ENCODE measurements at regions not wholly inside any gene's neighbourhood (a gene's known extent, or its start where the extent isn't known, plus 50 kb on each side); places are given as distances from the start of the nearest gene placed in this dataset.

DNA sequence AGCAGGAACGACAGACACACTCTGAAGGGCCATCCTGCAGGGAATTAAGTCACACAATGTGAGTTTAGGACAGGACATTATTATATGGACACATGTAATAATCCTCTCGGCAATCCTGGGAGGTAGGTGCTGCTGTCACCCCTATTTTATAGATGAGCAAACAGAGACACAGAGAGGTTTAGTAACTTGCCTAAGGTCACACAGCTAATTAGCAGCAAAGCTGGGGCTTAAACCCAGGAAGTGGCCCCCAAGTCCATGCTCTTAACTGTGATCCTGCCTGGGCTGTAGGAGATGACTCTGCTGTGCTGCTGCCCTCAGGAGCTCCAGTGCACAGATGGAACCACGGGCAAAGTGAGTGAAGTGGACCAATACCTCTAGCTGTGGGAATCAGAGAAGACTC is 660.0 kb downstream of the PTPRU start:
- H3K4me1 ChIP-seq (ENCODE audit: control insufficient read depth in 5 of 5, insufficient read depth in 5 of 5, low read length in 5 of 5), result peaks cover 0 to 5% (median 0%) of the 10 kb centered on the region in 5 donors
- no peak overlapping the region for H3K4me3 ChIP-seq
- TF ChIP-seq, protein P1, sequence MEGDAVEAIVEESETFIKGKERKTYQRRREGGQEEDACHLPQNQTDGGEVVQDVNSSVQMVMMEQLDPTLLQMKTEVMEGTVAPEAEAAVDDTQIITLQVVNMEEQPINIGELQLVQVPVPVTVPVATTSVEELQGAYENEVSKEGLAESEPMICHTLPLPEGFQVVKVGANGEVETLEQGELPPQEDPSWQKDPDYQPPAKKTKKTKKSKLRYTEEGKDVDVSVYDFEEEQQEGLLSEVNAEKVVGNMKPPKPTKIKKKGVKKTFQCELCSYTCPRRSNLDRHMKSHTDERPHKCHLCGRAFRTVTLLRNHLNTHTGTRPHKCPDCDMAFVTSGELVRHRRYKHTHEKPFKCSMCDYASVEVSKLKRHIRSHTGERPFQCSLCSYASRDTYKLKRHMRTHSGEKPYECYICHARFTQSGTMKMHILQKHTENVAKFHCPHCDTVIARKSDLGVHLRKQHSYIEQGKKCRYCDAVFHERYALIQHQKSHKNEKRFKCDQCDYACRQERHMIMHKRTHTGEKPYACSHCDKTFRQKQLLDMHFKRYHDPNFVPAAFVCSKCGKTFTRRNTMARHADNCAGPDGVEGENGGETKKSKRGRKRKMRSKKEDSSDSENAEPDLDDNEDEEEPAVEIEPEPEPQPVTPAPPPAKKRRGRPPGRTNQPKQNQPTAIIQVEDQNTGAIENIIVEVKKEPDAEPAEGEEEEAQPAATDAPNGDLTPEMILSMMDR (IDR thresholded peaks at IDR 0.05; ENCODE audit: control extremely low read depth, extremely low read depth), result no peak
- WGBS, 2 donors, result 85 to 89% methylated on average over 3 of the region's 3 CpGs
- no peaks in the 10 kb centered on the region for H3K36me3 ChIP-seq (ENCODE audit: control insufficient read depth in 4 of 4, insufficient read depth in 4 of 4, low read length in 4 of 4)
- ATAC-seq (ENCODE audit: insufficient read depth, low FRiP score), result no peak
- peaks cover 0 to 5% (median 4%) of the 10 kb centered on the region in 3 donors for H3K27me3 ChIP-seq (ENCODE audit: control insufficient read depth in 3 of 3, insufficient read depth in 3 of 3, low read length in 2 of 3)
- DNase-seq, result no peak
- peaks cover 0 to 2% (median 0%) of the 10 kb centered on the region in 4 donors for H3K9me3 ChIP-seq (ENCODE audit: control insufficient read depth in 4 of 4, insufficient read depth in 3 of 4, low read length in 3 of 4)
- no peak overlapping the region for H3K27ac ChIP-seq (ENCODE audit: low read depth in 1 of 2, low read length in 1 of 2)
- H3K9ac ChIP-seq (ENCODE audit: insufficient read depth in 1 of 2, low read length in 2 of 2), result no peak overlapping the region

DNA sequence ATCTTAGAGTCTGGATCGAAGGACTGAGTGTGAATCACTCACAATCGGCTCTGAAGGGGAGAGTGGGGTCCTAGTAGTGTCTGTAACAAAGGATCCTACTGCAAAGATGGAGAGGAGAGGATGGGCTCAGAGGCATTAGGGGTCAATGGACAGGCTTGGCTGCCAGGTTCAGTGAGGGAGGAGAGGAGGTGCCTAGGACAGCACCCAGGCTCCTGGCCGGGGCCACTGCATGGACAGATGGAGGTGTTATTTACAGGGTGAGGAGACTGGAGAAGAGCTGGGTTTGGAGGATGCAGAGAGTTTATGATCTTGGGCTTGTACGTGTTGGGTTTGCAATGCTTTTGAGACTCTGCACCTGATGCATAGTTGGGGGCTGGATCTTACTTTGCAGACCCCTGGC is 658.9 kb downstream of the PTPRU start:
- TF ChIP-seq, protein P1 (IDR thresholded peaks at IDR 0.05; ENCODE audit: control extremely low read depth, extremely low read depth), result no peak
- 71 to 85% methylated on average over 4 of the region's 4 CpGs for WGBS, 2 donors

DNA sequence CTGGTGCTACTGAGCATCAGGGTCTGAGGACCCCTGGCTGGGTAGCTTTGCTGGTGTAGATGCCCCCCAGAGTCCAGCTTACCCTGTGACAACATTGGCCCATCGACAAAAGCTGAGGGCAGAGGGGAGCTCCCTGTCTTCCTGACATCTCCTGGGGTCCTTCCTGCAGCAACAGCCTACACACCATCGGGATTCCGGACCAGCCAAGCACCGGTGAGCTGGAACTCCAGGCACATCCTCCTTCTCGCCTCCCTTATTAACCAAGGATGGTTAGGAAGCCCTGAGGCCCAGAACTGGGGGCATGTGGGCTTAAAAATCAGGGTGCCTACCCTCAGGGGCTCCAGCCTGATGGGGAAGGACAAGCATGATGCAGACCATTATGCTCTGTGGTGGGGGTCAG is 658.0 kb downstream of the PTPRU start:
- Histone ChIP-seq H3K9ac (ENCODE audit: insufficient read depth in 1 of 2, low read length in 2 of 2) (no peak overlapping the region), H3K27me3 (ENCODE audit: control insufficient read depth in 3 of 3, insufficient read depth in 3 of 3, low read length in 2 of 3) (peaks cover 0 to 5% (median 3%) of the 10 kb centered on the region in 3 donors), H3K4me3 (no peak overlapping the region), H3K4me1 (ENCODE audit: control insufficient read depth in 5 of 5, insufficient read depth in 5 of 5, low read length in 5 of 5) (no peaks in the 10 kb centered on the region), H3K27ac (ENCODE audit: low read depth in 1 of 2, low read length in 1 of 2) (no peak overlapping the region), H3K36me3 (ENCODE audit: control insufficient read depth in 4 of 4, insufficient read depth in 4 of 4, low read length in 4 of 4) (no peaks in the 10 kb centered on the region), H3K9me3 (ENCODE audit: control insufficient read depth in 4 of 4, insufficient read depth in 3 of 4, low read length in 3 of 4) (peaks cover 0 to 2% (median 0%) of the 10 kb centered on the region in 4 donors)
- 79 to 88% methylated on average over 5 of the region's 5 CpGs for WGBS, 2 donors
- ATAC-seq (ENCODE audit: insufficient read depth, low FRiP score) (no peak), DNase-seq (no peak)
- TF ChIP-seq, protein P1 (IDR thresholded peaks at IDR 0.05; ENCODE audit: control extremely low read depth, extremely low read depth), result no peak

More for the DNA sequence above, 658.9 kb downstream of the PTPRU start:
- Histone ChIP-seq H3K4me3 (no peak overlapping the region), H3K27me3 (ENCODE audit: control insufficient read depth in 3 of 3, insufficient read depth in 3 of 3, low read length in 2 of 3) (peaks cover 0 to 5% (median 3%) of the 10 kb centered on the region in 3 donors), H3K9me3 (ENCODE audit: control insufficient read depth in 4 of 4, insufficient read depth in 3 of 4, low read length in 3 of 4) (peaks cover 0 to 2% (median 0%) of the 10 kb centered on the region in 4 donors), H3K36me3 (ENCODE audit: control insufficient read depth in 4 of 4, insufficient read depth in 4 of 4, low read length in 4 of 4) (no peaks in the 10 kb centered on the region), H3K4me1 (ENCODE audit: control insufficient read depth in 5 of 5, insufficient read depth in 5 of 5, low read length in 5 of 5) (no peaks in the 10 kb centered on the region), H3K27ac (ENCODE audit: low read depth in 1 of 2, low read length in 1 of 2) (no peak overlapping the region), H3K9ac (ENCODE audit: insufficient read depth in 1 of 2, low read length in 2 of 2) (no peak overlapping the region)
- DNase-seq, result no peak
- ATAC-seq (ENCODE audit: insufficient read depth, low FRiP score), result no peak

DNA sequence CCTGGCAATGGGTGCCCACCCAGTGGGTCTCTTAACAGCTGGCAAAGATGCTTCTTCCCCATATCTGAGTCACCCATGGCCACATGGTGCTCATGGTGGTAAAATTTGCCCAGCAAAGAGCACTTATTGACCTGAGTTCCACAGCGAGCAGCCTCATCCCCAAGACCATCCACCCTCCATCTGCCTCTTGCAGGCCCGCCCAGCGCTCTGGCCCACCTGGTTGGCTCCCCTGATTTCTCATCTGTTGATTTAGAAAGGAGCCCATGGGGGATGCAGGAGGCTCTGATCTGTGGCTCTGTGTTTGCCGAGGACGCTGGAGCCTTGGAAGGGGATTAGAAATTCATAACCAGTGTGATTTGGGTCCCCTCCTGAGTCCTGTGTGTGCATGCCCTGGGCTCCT is 657.5 kb downstream of the PTPRU start:
- no peak overlapping the region for H3K27ac ChIP-seq (ENCODE audit: low read depth in 1 of 2, low read length in 1 of 2)
- no peaks in the 10 kb centered on the region for H3K4me1 ChIP-seq (ENCODE audit: control insufficient read depth in 5 of 5, insufficient read depth in 5 of 5, low read length in 5 of 5)
- ATAC-seq (ENCODE audit: insufficient read depth, low FRiP score) (no peak), DNase-seq (no peak)
- H3K9ac ChIP-seq (ENCODE audit: insufficient read depth in 1 of 2, low read length in 2 of 2), result no peak overlapping the region
- H3K4me3 ChIP-seq, result no peak overlapping the region
- WGBS, 2 donors, result 90 to 91% methylated on average over 5 of the region's 5 CpGs
- peaks cover 0 to 2% (median 0%) of the 10 kb centered on the region in 4 donors for H3K9me3 ChIP-seq (ENCODE audit: control insufficient read depth in 4 of 4, insufficient read depth in 3 of 4, low read length in 3 of 4)
- H3K27me3 ChIP-seq (ENCODE audit: control insufficient read depth in 3 of 3, insufficient read depth in 3 of 3, low read length in 2 of 3), result peaks cover 0 to 5% (median 3%) of the 10 kb centered on the region in 3 donors
- TF ChIP-seq, protein P1 (IDR thresholded peaks at IDR 0.05; ENCODE audit: control extremely low read depth, extremely low read depth), result no peak
- H3K36me3 ChIP-seq (ENCODE audit: control insufficient read depth in 4 of 4, insufficient read depth in 4 of 4, low read length in 4 of 4), result no peaks in the 10 kb centered on the region
